ENCODE measurements at regions not wholly inside any gene's neighbourhood (a gene's known extent, or its start where the extent isn't known, plus 50 kb on each side); places are given as distances from the start of the nearest gene placed in this dataset.

- no peak for DNase-seq (ENCODE audit: low read depth in 2 of 2)
Observed at GRCh38 chr7:22676385-22676784, 50.6 kb upstream of the IL6 start.

GRCh38 chr7:22675917-22676343, 51.1 kb upstream of the IL6 start:
- DNase-seq (ENCODE audit: low read depth in 2 of 2), result no peak

- no peak for DNase-seq (ENCODE audit: low read depth in 2 of 2)
Observed at GRCh38 chr7:22675421-22675820, 51.6 kb upstream of the IL6 start.

- DNase-seq (ENCODE audit: low read depth in 2 of 2), result no peak
Observed at GRCh38 chr7:22672846-22673680, 53.9 kb upstream of the IL6 start.

- DNase-seq (ENCODE audit: low read depth in 2 of 2), result no peak
Observed at GRCh38 chr7:22671177-22671879, 55.7 kb upstream of the IL6 start.

- DNase-seq (ENCODE audit: low read depth in 2 of 2), result no peak
Observed at GRCh38 chr7:22670422-22670815, 56.6 kb upstream of the IL6 start.

GRCh38 chr7:22669692-22670421, 57.1 kb upstream of the IL6 start:
- no peak for DNase-seq (ENCODE audit: low read depth in 2 of 2)

- no peak for DNase-seq (ENCODE audit: low read depth in 2 of 2)
Observed at GRCh38 chr7:22668971-22669401, 58.0 kb upstream of the IL6 start.

- DNase-seq (ENCODE audit: low read depth in 2 of 2), result no peak
Observed at GRCh38 chr7:22667562-22668239, 59.3 kb upstream of the IL6 start.

GRCh38 chr7:22667187-22667561, 59.8 kb upstream of the IL6 start:
- DNase-seq (ENCODE audit: low read depth in 2 of 2), result no peak

- no peak for DNase-seq (ENCODE audit: low read depth in 2 of 2)
Observed at GRCh38 chr7:22666732-22667131, 60.3 kb upstream of the IL6 start.

GRCh38 chr7:22665923-22666322, 61.1 kb upstream of the IL6 start:
- DNase-seq (ENCODE audit: low read depth in 2 of 2), result no peak

- DNase-seq (ENCODE audit: low read depth in 2 of 2), result no peak
Observed at GRCh38 chr7:22664988-22665798, 61.8 kb upstream of the IL6 start.

- no peak for DNase-seq (ENCODE audit: low read depth in 2 of 2)
Observed at GRCh38 chr7:22663721-22664120, 63.3 kb upstream of the IL6 start.

- no peak for DNase-seq (ENCODE audit: low read depth in 2 of 2)
Observed at GRCh38 chr7:22663357-22663718, 63.7 kb upstream of the IL6 start.

- DNase-seq (ENCODE audit: low read depth in 2 of 2), result no peak
Observed at GRCh38 chr7:22662556-22663356, 64.2 kb upstream of the IL6 start.

- DNase-seq (ENCODE audit: low read depth in 2 of 2), result no peak
Observed at GRCh38 chr7:22662036-22662435, 65.0 kb upstream of the IL6 start.

GRCh38 chr7:22660732-22661131, 66.3 kb upstream of the IL6 start:
- no peak for DNase-seq (ENCODE audit: low read depth in 2 of 2)

- DNase-seq (ENCODE audit: low read depth in 2 of 2), result no peak
Observed at GRCh38 chr7:22660293-22660692, 66.7 kb upstream of the IL6 start.

GRCh38 chr7:22659741-22660140, 67.3 kb upstream of the IL6 start:
- no peak for DNase-seq (ENCODE audit: low read depth in 2 of 2)

Measured in stimulated activated CD8-positive, alpha-beta memory T cell treated with anti-CD3 and anti-CD28 coated beads, Interleukin-7, amount 100 ng/mL, for 4 hours (primary cell).